CD4-positive, alpha-beta memory T cell (primary cell): ENCODE measurements at regions not wholly inside any gene's neighbourhood (a gene's known extent, or its start where the extent isn't known, plus 50 kb on each side); places are given as distances from the start of the nearest gene placed in this dataset.

ENCODE experiments used
- CTCF ChIA-PET: fragments of 350-600 bp; sonication (Branson Sonifier 250); formaldehyde crosslinking; loops from one replicate; lab custom pipeline; 2021; ENCODE audit warnings: inconsistent platforms; ENCODE audit not compliant: partially characterized antibody; lab: Charles Lee
- POLR2A ChIA-PET: fragments of 350-600 bp; sonication (Branson Sonifier 250); formaldehyde crosslinking; loops from one replicate; lab custom pipeline; 2021; ENCODE audit not compliant: partially characterized antibody; lab: Charles Lee
- DNase-seq, 5 donors: peaks; one replicate each; pipeline versions ENCODE4 v3.0.0 to v3.0.0-alpha.2; 2020 to 2022; ENCODE audit warnings: mixed read lengths in 1 of 5
- H3K27ac ChIP-seq: one replicate; pipeline ENCODE4 v1.7.0; 2013; ENCODE audit warnings: low read depth, low read length
- H3K27me3 ChIP-seq: 2 replicates; pipeline ENCODE4 v1.7.0; 2013; ENCODE audit warnings: mild to moderate bottlenecking, low read length, moderate library complexity; ENCODE audit not compliant: insufficient read depth
- H3K36me3 ChIP-seq: 2 replicates; pipeline ENCODE4 v1.7.0; 2013; ENCODE audit warnings: mild to moderate bottlenecking, low read length, moderate library complexity; ENCODE audit not compliant: insufficient read depth
- H3K4me1 ChIP-seq: 2 replicates; pipeline ENCODE4 v1.7.0; 2013; ENCODE audit warnings: mild to moderate bottlenecking, low read length, moderate library complexity; ENCODE audit not compliant: insufficient read depth
- H3K4me3 ChIP-seq, 2 donors: one replicate each; pipeline ENCODE4 v1.7.0; 2013; ENCODE audit warnings: low read length in 2 of 2, mild to moderate bottlenecking in 1 of 2
- H3K9me3 ChIP-seq, 2 donors: one replicate each; pipeline ENCODE4 v1.7.0; 2013; ENCODE audit warnings: low read length in 2 of 2, control low read depth in 1 of 2; ENCODE audit not compliant: control insufficient read depth in 1 of 2
- H3K27ac Mint-ChIP-seq, 7 donors: one replicate each; pipeline ENCODE4 v1.8.0; 2020 to 2021; ENCODE audit warnings: mixed read lengths in 7 of 7, mild to moderate bottlenecking in 6 of 7, inconsistent platforms in 3 of 7, moderate library complexity in 3 of 7
- H3K27me3 Mint-ChIP-seq, 2 donors: one replicate each; pipeline ENCODE4 v1.8.0; 2020 to 2021; ENCODE audit warnings: mixed read lengths in 2 of 2
- H3K36me3 Mint-ChIP-seq, 2 donors: one replicate each; pipeline ENCODE4 v1.8.0; 2020 to 2021; ENCODE audit warnings: mixed read lengths in 2 of 2, inconsistent platforms in 1 of 2, mild to moderate bottlenecking in 1 of 2
- H3K4me1 Mint-ChIP-seq, 4 donors: one replicate each; pipeline ENCODE4 v1.8.0; 2020 to 2021; ENCODE audit warnings: mixed read lengths in 4 of 4, mild to moderate bottlenecking in 1 of 4
- H3K4me3 Mint-ChIP-seq, 8 donors: one replicate each; pipeline ENCODE4 v1.8.0; 2020 to 2021; ENCODE audit warnings: mixed read lengths in 8 of 8, mild to moderate bottlenecking in 7 of 8, moderate library complexity in 6 of 8, inconsistent platforms in 3 of 8
- H3K9me3 Mint-ChIP-seq, 8 donors: one replicate each; pipeline ENCODE4 v1.8.0; 2020 to 2021; ENCODE audit warnings: mixed read lengths in 8 of 8, mild to moderate bottlenecking in 5 of 8, inconsistent platforms in 3 of 8, moderate library complexity in 1 of 8
- intact Hi-C: fragments of 100-400 bp; cut with micrococcal nuclease; formaldehyde crosslinking; loops from one replicate; pipeline ENCODE4 v1.15.1; 2023

- Mint-ChIP-seq H3K9me3 (peaks cover 0 to 12% (median 3%) of the 10 kb centered on the region in 8 donors), H3K27ac (no peak overlapping the region), H3K4me1 (no peaks in the 10 kb centered on the region), H3K27me3 (peaks cover 3 to 7% of the 10 kb centered on the region in 2 donors), H3K4me3 (no peak overlapping the region), H3K36me3 (no peaks in the 10 kb centered on the region)
- Histone ChIP-seq H3K4me3 (no peak overlapping the region), H3K4me1 (no peaks in the 10 kb centered on the region), H3K9me3 (no peaks in the 10 kb centered on the region), H3K27me3 (no peaks in the 10 kb centered on the region), H3K27ac (no peak overlapping the region), H3K36me3 (no peaks in the 10 kb centered on the region)
- intact Hi-C loops = no loop called here
- POLR2A ChIA-PET = no interaction called here
- CTCF ChIA-PET = no interaction called here
- DNase-seq = no peak
These were observed 65.9 kb upstream of the TCF7L2 start for GRCh38 chr10:112884179-112884504.

GRCh38 chr10:112886463-112886862 is 63.6 kb upstream of the TCF7L2 start:
- Histone ChIP-seq H3K27me3 (no peaks in the 10 kb centered on the region), H3K36me3 (no peaks in the 10 kb centered on the region), H3K4me1 (no peaks in the 10 kb centered on the region), H3K4me3 (no peak overlapping the region), H3K9me3 (no peaks in the 10 kb centered on the region), H3K27ac (no peak overlapping the region)
- Mint-ChIP-seq H3K4me1 (no peaks in the 10 kb centered on the region), H3K4me3 (no peak overlapping the region), H3K27me3 (peaks cover 3 to 7% of the 10 kb centered on the region in 2 donors), H3K36me3 (no peaks in the 10 kb centered on the region), H3K9me3 (peaks cover 0 to 10% (median 3%) of the 10 kb centered on the region in 8 donors), H3K27ac (no peak overlapping the region)
- intact Hi-C loops = no loop called here
- POLR2A ChIA-PET = no interaction called here
- CTCF ChIA-PET = no interaction called here
- DNase-seq = no peak

- Mint-ChIP-seq H3K9me3 (peaks cover 0 to 10% (median 3%) of the 10 kb centered on the region in 8 donors), H3K4me3 (no peak overlapping the region), H3K27me3 (peaks cover 0 to 5% of the 10 kb centered on the region in 2 donors), H3K27ac (no peak overlapping the region), H3K36me3 (peaks cover 0 to 2% of the 10 kb centered on the region in 2 donors), H3K4me1 (no peaks in the 10 kb centered on the region)
- H3K4me3 ChIP-seq = no peak overlapping the region
- H3K4me1 ChIP-seq = no peaks in the 10 kb centered on the region
- H3K27me3 ChIP-seq = no peaks in the 10 kb centered on the region
- ChIA-PET POLR2A (no interaction called here), CTCF (no interaction called here)
- no peak overlapping the region for H3K27ac ChIP-seq
- intact Hi-C loops = no loop called here
- no peaks in the 10 kb centered on the region for H3K9me3 ChIP-seq
- no peaks in the 10 kb centered on the region for H3K36me3 ChIP-seq
- DNase-seq = no peak
These were observed 62.1 kb upstream of the TCF7L2 start for GRCh38 chr10:112887968-112888367.

GRCh38 chr10:112895292-112895691 is 54.8 kb upstream of the TCF7L2 start:
- peaks cover 0 to 4% (median 0%) of the 10 kb centered on the region in 8 donors for H3K9me3 Mint-ChIP-seq
- intact Hi-C loops = no loop called here
- no peaks in the 10 kb centered on the region for H3K9me3 ChIP-seq
- no peaks in the 10 kb centered on the region for H3K4me1 ChIP-seq
- ChIA-PET CTCF (interaction anchor here (0.6 kb wide), 1 partner anchor 147 kb away, joined by 4 read pairs; no protein-coding TSS in a partner anchor), POLR2A (no interaction called here)
- H3K4me3 Mint-ChIP-seq = no peak overlapping the region
- no peak overlapping the region for H3K27ac ChIP-seq
- H3K27me3 Mint-ChIP-seq = no peaks in the 10 kb centered on the region
- no peaks in the 10 kb centered on the region for H3K4me1 Mint-ChIP-seq
- H3K27me3 ChIP-seq = no peaks in the 10 kb centered on the region
- H3K4me3 ChIP-seq = no peak overlapping the region
- H3K36me3 ChIP-seq = no peaks in the 10 kb centered on the region
- DNase-seq = no peak
- H3K36me3 Mint-ChIP-seq = peaks cover 0 to 4% of the 10 kb centered on the region in 2 donors
- H3K27ac Mint-ChIP-seq = no peak overlapping the region

GRCh38 chr10:112896273-112896672 is 53.8 kb upstream of the TCF7L2 start:
- no peaks in the 10 kb centered on the region for H3K4me1 Mint-ChIP-seq
- no peaks in the 10 kb centered on the region for H3K27me3 Mint-ChIP-seq
- H3K9me3 Mint-ChIP-seq = peaks cover 0 to 4% (median 0%) of the 10 kb centered on the region in 8 donors
- ChIA-PET POLR2A (no interaction called here), CTCF (no interaction called here)
- H3K4me3 Mint-ChIP-seq = no peak overlapping the region
- Histone ChIP-seq H3K9me3 (no peaks in the 10 kb centered on the region), H3K36me3 (no peaks in the 10 kb centered on the region), H3K4me3 (no peak overlapping the region), H3K4me1 (no peaks in the 10 kb centered on the region), H3K27ac (no peak overlapping the region), H3K27me3 (no peaks in the 10 kb centered on the region)
- intact Hi-C loops = no loop called here
- no peak overlapping the region for H3K27ac Mint-ChIP-seq
- DNase-seq = no peak
- H3K36me3 Mint-ChIP-seq = peaks cover 0 to 4% of the 10 kb centered on the region in 2 donors

- no peaks in the 10 kb centered on the region for H3K36me3 ChIP-seq
- no peak for DNase-seq
- Mint-ChIP-seq H3K27me3 (peaks cover 1 to 2% of the 10 kb centered on the region in 2 donors), H3K4me1 (no peaks in the 10 kb centered on the region), H3K9me3 (peaks cover 0 to 4% (median 0%) of the 10 kb centered on the region in 8 donors), H3K4me3 (no peak overlapping the region), H3K36me3 (peaks cover 0 to 4% of the 10 kb centered on the region in 2 donors), H3K27ac (no peak overlapping the region)
- no peaks in the 10 kb centered on the region for H3K4me1 ChIP-seq
- no peak overlapping the region for H3K27ac ChIP-seq
- no peaks in the 10 kb centered on the region for H3K9me3 ChIP-seq
- intact Hi-C loops = no loop called here
- no peak overlapping the region for H3K4me3 ChIP-seq
- CTCF ChIA-PET = no interaction called here
- POLR2A ChIA-PET = no interaction called here
- H3K27me3 ChIP-seq = no peaks in the 10 kb centered on the region
These were observed 53.3 kb upstream of the TCF7L2 start for GRCh38 chr10:112896722-112897121.

- H3K27ac ChIP-seq = no peak overlapping the region
- H3K4me3 ChIP-seq = no peak overlapping the region
- intact Hi-C loops = no loop called here
- CTCF ChIA-PET = no interaction called here
- no peaks in the 10 kb centered on the region for H3K36me3 Mint-ChIP-seq
- no peaks in the 10 kb centered on the region for H3K36me3 ChIP-seq
- POLR2A ChIA-PET = no interaction called here
- H3K27ac Mint-ChIP-seq = no peak overlapping the region
- H3K4me1 ChIP-seq = no peaks in the 10 kb centered on the region
- H3K27me3 ChIP-seq = no peaks in the 10 kb centered on the region
- peaks cover 0 to 1% (median 0%) of the 10 kb centered on the region in 8 donors for H3K9me3 Mint-ChIP-seq
- H3K9me3 ChIP-seq = no peaks in the 10 kb centered on the region
- DNase-seq = no peak
- H3K4me3 Mint-ChIP-seq = no peak overlapping the region
- no peaks in the 10 kb centered on the region for H3K4me1 Mint-ChIP-seq
- H3K27me3 Mint-ChIP-seq = peaks cover 1 to 5% of the 10 kb centered on the region in 2 donors
These were observed 51.3 kb upstream of the TCF7L2 start for GRCh38 chr10:112898540-112899390.
